K562 (cell line): ENCODE measurements at regions not wholly inside any gene's neighbourhood (a gene's known extent, or its start where the extent isn't known, plus 50 kb on each side); places are given as distances from the start of the nearest gene placed in this dataset.

ENCODE experiments used
- ARID1B ChIP-seq: fragments of 450-650 bp; IDR thresholded peaks from 2 replicates; pipeline ENCODE4 v1.6.1; 2016; ENCODE audit warnings: antibody characterized with exemption, mild to moderate bottlenecking, inconsistent platforms
- CBFA2T3 ChIP-seq: fragments of 450-650 bp; IDR thresholded peaks from 2 replicates; pipeline ENCODE4 v1.6.1; 2017
- CBX5 ChIP-seq: IDR thresholded peaks from 2 replicates; pipeline ENCODE4 v1.6.1; 2014; ENCODE audit warnings: low read depth, borderline replicate concordance
- CREB1 ChIP-seq, 2 experiments: sonication (generic) in 1 of 2; formaldehyde crosslinking in 1 of 2; IDR thresholded peaks; 2 replicates each; pipeline versions ENCODE4 v1.6.1 to v1.8.0; 2012 to 2022; ENCODE audit warnings: inconsistent platforms in 1 of 2, mild to moderate bottlenecking in 1 of 2, missing genetic modification reagents in 1 of 2, moderate library complexity in 1 of 2
- FIP1L1 ChIP-seq: fragments of 200-400 bp; formaldehyde crosslinking; IDR thresholded peaks from 2 replicates; pipeline ENCODE4 v1.6.1; 2018; ENCODE audit warnings: mild to moderate bottlenecking, low read depth, low read length; ENCODE audit not compliant: poor library complexity, severe bottlenecking
- FOS ChIP-seq: IDR thresholded peaks from 3 replicates; pipeline ENCODE4 v1.6.1; 2011; ENCODE audit not compliant: insufficient read length; ENCODE audit errors: extremely low read depth
- FOXM1 ChIP-seq, 2 experiments: fragments of 450-650 bp in 1 of 2; sonication (generic) in 1 of 2; formaldehyde crosslinking in 1 of 2; IDR thresholded peaks; 2 replicates each; pipeline versions ENCODE4 v1.6.1 to v1.9.0; 2017 to 2022; ENCODE audit warnings: low read depth in 2 of 2, mild to moderate bottlenecking in 2 of 2, missing genetic modification reagents in 1 of 2, moderate library complexity in 1 of 2
- HDAC3 ChIP-seq: fragments of 450-650 bp; IDR thresholded peaks from 2 replicates; pipeline ENCODE4 v1.6.1; 2018; ENCODE audit warnings: borderline replicate concordance, mild to moderate bottlenecking, moderate library complexity; ENCODE audit not compliant: partially characterized antibody
- HDAC8 ChIP-seq: fragments of 450-650 bp; IDR thresholded peaks from 2 replicates; pipeline ENCODE4 v1.6.1; 2016; ENCODE audit warnings: mild to moderate bottlenecking, missing genetic modification characterization, moderate library complexity, missing compliant biosample characterization
- HES1 ChIP-seq: fragments of 450-650 bp; IDR thresholded peaks from 2 replicates; pipeline ENCODE4 v1.6.1; 2016; ENCODE audit warnings: low read depth, mild to moderate bottlenecking, moderate library complexity
- JUN ChIP-seq, 2 experiments: sonication (generic) in 1 of 2; formaldehyde crosslinking in 1 of 2; IDR thresholded peaks; 2 replicates each; pipeline versions ENCODE4 v1.6.1 to v1.8.0; 2012 to 2022; ENCODE audit warnings: borderline replicate concordance in 2 of 2, mild to moderate bottlenecking in 2 of 2, improper control_type of control experiment in 1 of 2, low read depth in 1 of 2, low read length in 1 of 2, missing genetic modification reagents in 1 of 2
- KLF1 ChIP-seq: fragments of 450-650 bp; IDR thresholded peaks from 2 replicates; pipeline ENCODE4 v1.6.1; 2016; ENCODE audit warnings: missing genetic modification characterization, missing compliant biosample characterization
- LEF1 ChIP-seq: fragments of 450-650 bp; IDR thresholded peaks from 2 replicates; pipeline ENCODE4 v1.6.1; 2016; ENCODE audit warnings: mild to moderate bottlenecking
- MAZ ChIP-seq, 2 experiments: fragments of 450-650 bp in 1 of 2; sonication (generic) in 1 of 2; formaldehyde crosslinking; IDR thresholded peaks in 1 of 2; conservative IDR thresholded peaks in 1 of 2; 2 replicates each; pipeline versions ENCODE4 v1.4.0 to v1.5.0; 2020; ENCODE audit warnings: mild to moderate bottlenecking in 1 of 2, missing genetic modification reagents in 1 of 2
- MTA3 ChIP-seq: fragments of 450-650 bp; formaldehyde crosslinking; IDR thresholded peaks from 2 replicates; pipeline ENCODE4 v1.6.1; 2017; ENCODE audit warnings: mild to moderate bottlenecking, borderline replicate concordance
- NR3C1 ChIP-seq: sonication (generic); formaldehyde crosslinking; IDR thresholded peaks from 2 replicates; pipeline ENCODE4 v1.8.1; 2022; ENCODE audit warnings: missing genetic modification reagents
- RBM39 ChIP-seq: fragments of 200-400 bp; formaldehyde crosslinking; optimal IDR thresholded peaks from 2 replicates; pipeline ENCODE3; 2018; ENCODE audit warnings: low read depth, low read length
- TEAD2 ChIP-seq: fragments of 450-650 bp; IDR thresholded peaks from 2 replicates; pipeline ENCODE4 v1.6.1; 2016; ENCODE audit warnings: missing genetic modification characterization, control low read depth, missing compliant biosample characterization
- TFAP4 ChIP-seq: sonication (generic); formaldehyde crosslinking; IDR thresholded peaks from 2 replicates; pipeline ENCODE4 v1.8.0; 2022; ENCODE audit warnings: missing genetic modification reagents, mild to moderate bottlenecking, moderate library complexity, borderline replicate concordance
- TOE1 ChIP-seq, 2 experiments: fragments of 450-650 bp in 1 of 2; sonication (generic) in 1 of 2; formaldehyde crosslinking in 1 of 2; IDR thresholded peaks; 2 replicates each; pipeline versions ENCODE4 v1.7.1 to v1.8.0; 2016 to 2022; ENCODE audit warnings: borderline replicate concordance in 2 of 2, mild to moderate bottlenecking in 2 of 2, antibody characterized with exemption in 1 of 2, inconsistent platforms in 1 of 2, low read depth in 1 of 2, missing genetic modification reagents in 1 of 2, moderate library complexity in 1 of 2
- ZNF23 ChIP-seq: fragments of 250-450 bp; sonication (Bioruptor Pico); IDR thresholded peaks from 2 replicates; pipeline ENCODE4 v1.4.0; 2020; ENCODE audit warnings: mild to moderate bottlenecking
- ZNF384 ChIP-seq: IDR thresholded peaks from 2 replicates; pipeline ENCODE4 v1.6.1; 2012; ENCODE audit warnings: low read depth, low read length, improper control_type of control experiment
- ZNF778 ChIP-seq: fragments of 450-650 bp; formaldehyde crosslinking; IDR thresholded peaks from 2 replicates; pipeline ENCODE4 v1.4.0; 2020; ENCODE audit warnings: mild to moderate bottlenecking, moderate library complexity
- TF ChIP-seq, protein P1 (sequence below), 2 experiments: fragments of 450-650 bp; conservative IDR thresholded peaks; 2 replicates each; pipeline ENCODE4 v1.6.1; 2017; ENCODE audit warnings: mild to moderate bottlenecking in 2 of 2, moderate library complexity in 2 of 2

DNA sequence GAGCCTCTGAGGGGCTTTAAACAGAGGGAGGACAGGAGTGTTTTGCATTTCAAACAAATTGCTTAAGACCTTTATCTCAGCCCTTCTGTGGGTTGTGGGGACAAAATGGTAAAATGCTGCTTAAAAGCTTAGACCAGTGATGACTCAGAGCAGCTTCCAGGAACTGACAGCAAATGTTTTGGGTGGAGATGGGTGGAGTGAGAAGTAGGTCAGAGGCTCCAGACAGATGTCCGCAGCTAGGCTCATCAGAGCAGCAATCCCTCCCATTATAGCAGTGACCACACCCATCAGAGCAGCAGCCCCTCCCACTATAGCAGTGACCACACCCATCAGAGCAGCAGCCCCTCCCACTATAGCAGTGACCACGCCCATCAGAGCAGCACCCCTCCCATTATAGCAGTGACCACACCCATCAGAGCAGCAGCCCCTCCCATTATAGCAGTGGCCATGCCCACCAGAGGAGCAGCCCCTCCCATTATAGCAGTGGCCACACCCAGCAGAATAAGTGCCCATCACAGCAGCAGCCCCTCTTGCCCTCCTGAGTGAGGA lies 532.2 kb downstream of the MATN1 start (continued):
- TF ChIP-seq ARID1B: peak; percentile 98
- no peak for TF ChIP-seq HDAC8
- TF ChIP-seq, protein P1, sequence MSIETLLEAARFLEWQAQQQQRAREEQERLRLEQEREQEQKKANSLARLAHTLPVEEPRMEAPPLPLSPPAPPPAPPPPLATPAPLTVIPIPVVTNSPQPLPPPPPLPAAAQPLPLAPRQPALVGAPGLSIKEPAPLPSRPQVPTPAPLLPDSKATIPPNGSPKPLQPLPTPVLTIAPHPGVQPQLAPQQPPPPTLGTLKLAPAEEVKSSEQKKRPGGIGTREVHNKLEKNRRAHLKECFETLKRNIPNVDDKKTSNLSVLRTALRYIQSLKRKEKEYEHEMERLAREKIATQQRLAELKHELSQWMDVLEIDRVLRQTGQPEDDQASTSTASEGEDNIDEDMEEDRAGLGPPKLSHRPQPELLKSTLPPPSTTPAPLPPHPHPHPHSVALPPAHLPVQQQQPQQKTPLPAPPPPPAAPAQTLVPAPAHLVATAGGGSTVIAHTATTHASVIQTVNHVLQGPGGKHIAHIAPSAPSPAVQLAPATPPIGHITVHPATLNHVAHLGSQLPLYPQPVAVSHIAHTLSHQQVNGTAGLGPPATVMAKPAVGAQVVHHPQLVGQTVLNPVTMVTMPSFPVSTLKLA (conservative IDR thresholded peaks at IDR 0.05): peak in 1 of 2 experiments; percentile 9; a peak in 1 of 4 replicates
- TF ChIP-seq TEAD2: no peak
- peak in 1 of 2 experiments; percentile 55; a peak in 2 of 4 replicates for TF ChIP-seq MAZ (CRISPR knock-in tag; conservative IDR thresholded peaks at IDR 0.05 in 1 of 2, IDR thresholded peaks at IDR 0.05 in 1 of 2)
- no peak for TF ChIP-seq CBX5
- peak; percentile 83 for TF ChIP-seq LEF1
- no peak for TF ChIP-seq RBM39
- peak; percentile 97 for TF ChIP-seq JUN (IDR thresholded peaks at IDR 0.05; ENCODE audit: borderline replicate concordance, low read depth, low read length)
- no peak for TF ChIP-seq JUN (CRISPR knock-in tag; IDR thresholded peaks at IDR 0.05; ENCODE audit: borderline replicate concordance)
- TF ChIP-seq FIP1L1: no peak
- no peak for TF ChIP-seq NR3C1 (CRISPR knock-in tag)
- no peak for TF ChIP-seq ZNF778
- TF ChIP-seq FOXM1 (IDR thresholded peaks at IDR 0.05; ENCODE audit: low read depth): peak; percentile 34; the same call in 1 of the 2 replicates
- TF ChIP-seq FOXM1 (CRISPR knock-in tag; IDR thresholded peaks at IDR 0.05; ENCODE audit: low read depth): no peak
- TF ChIP-seq CBFA2T3: peak; percentile 93
- TF ChIP-seq CREB1 (IDR thresholded peaks at IDR 0.05): no peak
- TF ChIP-seq CREB1 (CRISPR knock-in tag; IDR thresholded peaks at IDR 0.05): peak; percentile 16; the same call in 1 of the 2 replicates
- peak; percentile 63 for TF ChIP-seq MTA3
- TF ChIP-seq KLF1 (tag): peak; percentile 90
- TF ChIP-seq FOS: peak; percentile 71
- 0 out of 2 replicates have a peak, but pooled peaks have one; percentile 41 for TF ChIP-seq HES1
- 0 out of 2 replicates have a peak, but pooled peaks have one; percentile 33 for TF ChIP-seq TOE1 (IDR thresholded peaks at IDR 0.05; ENCODE audit: borderline replicate concordance)
- TF ChIP-seq TOE1 (CRISPR knock-in tag; IDR thresholded peaks at IDR 0.05; ENCODE audit: borderline replicate concordance, low read depth): no peak
- peak; percentile 74 for TF ChIP-seq TFAP4 (CRISPR knock-in tag)
- TF ChIP-seq ZNF23 (CRISPR knock-in tag): no peak
- 0 out of 2 replicates have a peak, but pooled peaks have one; percentile 13 for TF ChIP-seq ZNF384
- TF ChIP-seq HDAC3: peak; percentile 98
